Putamen (tissue), 1 donor: ENCODE measurements at regions not wholly inside any gene's neighbourhood (a gene's known extent, or its start where the extent isn't known, plus 50 kb on each side); places are given as distances from the start of the nearest gene placed in this dataset.
A peak's percentile ranks its signal among the peaks of the same experiment; 100 is the strongest.
"Not testable (repeated sequence)": the region's sequence is repeated elsewhere in the genome, so short reads cannot be mapped to it uniquely, and the experiment has no call there.

Source experiments
- DNase-seq: peaks from one replicate; pipeline ENCODE4 v3.0.0-alpha.2; 2016; ENCODE audit warnings: low spot score

GRCh38 chr5:161036296-161036695 is 184.3 kb upstream of the ATP10B start:
- no peak for DNase-seq

DNA sequence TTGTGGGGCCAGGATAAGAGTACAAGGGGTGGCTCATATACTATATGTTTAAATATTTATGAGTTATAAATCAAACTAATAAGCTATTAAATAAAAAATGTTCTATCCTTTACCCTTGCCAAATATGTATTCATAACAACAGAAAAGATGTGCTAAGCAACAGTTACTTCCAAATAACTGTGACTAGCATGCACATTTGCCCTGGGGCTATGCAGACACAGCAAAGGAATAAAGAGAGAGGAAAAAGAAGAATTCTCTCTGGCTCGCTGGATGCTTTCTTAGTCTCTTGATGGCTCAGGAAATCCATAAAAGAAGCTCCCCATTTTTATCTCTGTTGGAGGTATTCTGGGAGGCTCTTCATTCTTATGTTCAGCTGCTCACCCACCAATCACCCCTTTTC is 182.4 kb upstream of the ATP10B start:
- no peak for DNase-seq

GRCh38 chr5:161030229-161030628 is 178.2 kb upstream of the ATP10B start:
- no peak for DNase-seq

DNA sequence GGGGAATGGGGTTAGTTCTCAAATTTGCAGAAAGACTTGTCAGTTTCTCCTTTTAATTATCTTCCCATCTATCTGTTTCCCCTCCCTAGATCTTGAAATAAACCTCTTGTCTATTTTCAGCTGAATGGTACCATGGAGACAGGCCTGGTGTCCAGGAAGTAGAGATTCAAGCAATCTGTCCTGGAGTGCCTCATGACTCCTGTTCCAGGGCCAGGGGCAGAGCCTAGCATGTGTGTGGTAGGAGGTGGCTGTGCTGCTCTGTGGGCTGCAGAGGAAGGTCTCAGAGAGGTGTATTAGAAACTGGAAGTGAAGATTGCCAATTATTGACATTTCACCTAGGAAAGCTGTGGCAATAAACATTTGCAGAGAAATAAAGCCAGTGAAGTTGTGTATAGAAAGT is 175.8 kb upstream of the ATP10B start:
- DNase-seq: no peak

GRCh38 chr5:161023551-161023950 is 171.5 kb upstream of the ATP10B start:
- DNase-seq: no peak

DNA sequence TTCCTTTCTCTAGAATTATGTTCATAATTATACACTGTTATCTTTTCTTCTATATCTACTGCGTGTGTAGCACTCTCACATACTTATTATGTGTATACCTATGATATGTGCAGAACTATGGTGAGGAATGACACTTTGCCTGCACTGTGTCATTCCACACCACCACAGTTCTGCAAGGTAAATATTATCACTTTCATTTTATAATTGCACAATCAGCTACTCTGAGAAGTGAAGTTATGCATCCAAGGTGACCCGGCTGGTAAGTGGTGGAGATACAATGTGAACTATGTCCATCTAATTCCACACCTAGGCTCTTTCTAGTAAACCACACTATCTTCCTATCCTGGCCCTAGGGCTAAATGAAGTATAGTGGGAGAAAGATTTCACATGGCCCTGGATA is 170.1 kb upstream of the ATP10B start:
- DNase-seq: no peak

GRCh38 chr5:161009817-161010216 is 157.8 kb upstream of the ATP10B start:
- no peak for DNase-seq

DNA sequence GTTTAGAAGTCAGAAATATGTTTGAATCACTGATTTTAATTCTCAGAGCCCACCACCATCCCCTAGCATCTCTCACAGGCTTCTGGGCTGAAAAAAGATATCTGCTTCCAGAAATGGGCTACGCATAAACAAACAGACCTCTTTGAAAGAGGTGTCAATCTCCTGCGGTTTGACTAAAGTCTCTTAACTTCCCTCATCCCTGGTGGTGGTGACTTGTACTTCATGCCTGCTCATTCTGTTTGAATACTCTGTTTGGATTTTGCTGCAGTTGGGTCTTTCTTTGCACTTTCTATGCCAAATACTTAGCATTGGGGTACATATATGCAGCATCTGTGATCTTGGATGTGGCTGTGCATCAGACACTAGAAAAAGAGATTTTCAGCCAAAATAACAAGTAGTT is 157.2 kb upstream of the ATP10B start:
- no peak for DNase-seq

DNA sequence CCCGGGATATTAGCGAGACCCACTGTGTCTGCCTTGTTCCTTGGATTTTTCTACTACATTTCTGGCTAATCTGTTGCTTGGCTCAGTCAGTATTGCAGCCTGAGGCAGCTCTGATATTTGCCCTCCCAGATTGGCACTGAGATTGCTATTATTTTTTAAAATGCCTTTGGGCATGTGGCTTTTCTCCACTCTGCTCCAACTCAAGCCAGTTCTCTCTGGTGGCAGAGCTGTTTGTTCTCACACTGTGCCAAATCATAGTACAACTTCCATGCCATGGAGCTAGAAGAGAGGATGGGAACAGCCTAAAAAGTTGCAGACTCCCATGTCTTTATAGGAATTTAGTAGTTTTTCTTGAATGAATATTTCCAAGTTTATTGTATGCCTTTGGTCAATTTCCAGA is 155.9 kb upstream of the ATP10B start:
- no peak for DNase-seq

- no peak for DNase-seq
Observed at GRCh38 chr5:161002571-161003074, 150.6 kb upstream of the ATP10B start.

- DNase-seq: no peak
Observed at GRCh38 chr5:161001604-161002003, 149.6 kb upstream of the ATP10B start.

DNA sequence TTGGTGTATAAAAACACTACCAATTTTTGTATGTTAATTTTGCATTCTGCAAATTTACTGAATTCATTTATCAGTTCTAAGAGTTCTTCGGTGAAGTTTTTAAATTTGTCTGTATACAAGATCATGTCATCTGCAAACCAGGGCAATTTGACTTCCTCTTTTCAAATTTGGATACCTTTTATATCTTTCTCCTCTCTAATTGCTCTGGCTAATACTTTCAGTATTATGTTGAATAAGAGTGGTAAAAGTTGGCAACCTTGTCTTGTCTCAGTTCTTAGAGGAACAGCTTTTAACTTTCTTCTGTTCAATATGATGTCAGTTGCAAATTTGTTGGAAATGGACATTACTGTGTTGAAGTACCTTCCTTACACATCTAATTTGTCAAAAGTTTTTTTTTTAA is 149.1 kb upstream of the ATP10B start:
- DNase-seq: not testable (repeated sequence)

- DNase-seq: no peak
Observed at GRCh38 chr5:160991205-160991604, 139.2 kb upstream of the ATP10B start.

GRCh38 chr5:160979385-160979784 is 127.4 kb upstream of the ATP10B start:
- no peak for DNase-seq

DNA sequence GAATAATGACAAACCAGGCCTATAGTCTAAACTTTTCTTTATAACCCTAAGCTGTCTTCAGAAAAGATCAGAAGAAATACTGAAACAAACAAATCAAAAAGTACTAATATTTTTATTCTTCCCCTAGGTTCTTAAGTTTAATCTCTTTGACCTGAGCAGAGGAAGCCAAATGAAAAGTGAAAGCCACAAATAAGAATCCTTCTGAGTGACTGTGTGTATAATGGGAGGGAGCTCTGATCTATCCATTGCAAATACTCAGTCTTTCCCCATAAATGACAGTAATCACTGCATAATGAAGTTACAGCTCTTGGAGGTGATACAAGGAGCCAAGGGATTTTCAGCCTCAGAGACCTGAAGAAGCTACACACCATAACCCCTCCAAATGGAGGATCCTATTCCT is 126.9 kb upstream of the ATP10B start:
- DNase-seq: no peak

DNA sequence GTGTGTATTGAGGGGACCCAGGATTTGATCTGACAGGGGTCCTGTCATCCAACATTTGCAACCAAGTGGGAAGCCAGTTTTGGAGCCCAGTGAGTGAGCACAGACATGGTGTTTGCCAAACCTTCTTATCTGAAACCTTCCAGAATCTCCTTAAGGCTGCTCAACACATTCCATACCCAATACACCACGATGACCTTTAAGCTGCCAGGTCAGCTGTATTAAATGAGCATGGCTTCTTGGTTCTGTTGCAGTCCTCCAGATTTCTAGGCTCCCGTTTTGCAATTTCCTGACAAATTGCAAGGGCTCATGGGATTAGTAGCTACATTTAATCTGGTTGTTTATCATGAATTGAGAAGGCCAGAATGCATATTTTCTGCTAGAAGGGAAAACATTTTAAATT is 124.2 kb upstream of the ATP10B start:
- DNase-seq: no peak

- peak; percentile 7 for DNase-seq
Observed at GRCh38 chr5:160970605-160971191, 118.7 kb upstream of the ATP10B start.

DNA sequence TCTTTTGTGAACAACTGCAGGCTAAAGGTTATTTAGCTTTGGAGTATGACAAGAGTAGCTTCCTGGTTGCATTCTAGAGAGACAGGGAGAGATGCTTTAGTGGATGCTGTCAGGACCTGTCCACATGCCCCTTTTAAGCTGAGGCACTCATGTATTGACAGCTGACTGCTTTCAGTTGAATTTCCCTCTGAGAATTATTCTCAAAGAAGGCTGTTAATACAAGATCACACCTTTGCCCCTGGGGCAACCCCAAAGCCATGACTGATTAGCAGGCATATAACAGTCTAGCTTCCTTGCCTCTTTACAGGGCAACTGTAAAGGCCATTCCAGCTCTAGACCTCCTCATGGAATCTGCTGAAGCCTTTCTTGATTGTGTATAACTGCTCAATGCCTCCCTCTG is 117.6 kb upstream of the ATP10B start:
- DNase-seq: no peak

DNA sequence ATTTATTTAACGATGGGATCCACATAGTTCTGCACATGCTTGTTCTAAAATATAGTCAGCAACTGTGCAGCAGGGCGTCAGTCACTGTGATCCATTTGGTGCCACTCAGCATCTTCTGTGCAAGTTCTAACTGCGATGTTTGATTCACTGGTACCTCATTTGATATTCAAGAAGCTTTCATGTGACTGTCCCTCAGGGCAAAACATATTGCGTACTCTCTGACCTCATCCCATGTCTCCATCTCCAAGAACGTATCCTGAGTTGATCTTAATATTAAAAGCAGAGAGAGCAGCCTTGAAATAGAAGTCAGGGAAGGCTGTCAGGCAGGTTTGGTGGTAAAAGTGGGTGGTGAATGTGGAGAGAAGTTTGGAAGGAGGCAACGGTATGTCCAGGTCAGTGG is 116.5 kb upstream of the ATP10B start:
- no peak for DNase-seq

- DNase-seq: no peak
Observed at GRCh38 chr5:160966921-160967320, 114.9 kb upstream of the ATP10B start.

DNA sequence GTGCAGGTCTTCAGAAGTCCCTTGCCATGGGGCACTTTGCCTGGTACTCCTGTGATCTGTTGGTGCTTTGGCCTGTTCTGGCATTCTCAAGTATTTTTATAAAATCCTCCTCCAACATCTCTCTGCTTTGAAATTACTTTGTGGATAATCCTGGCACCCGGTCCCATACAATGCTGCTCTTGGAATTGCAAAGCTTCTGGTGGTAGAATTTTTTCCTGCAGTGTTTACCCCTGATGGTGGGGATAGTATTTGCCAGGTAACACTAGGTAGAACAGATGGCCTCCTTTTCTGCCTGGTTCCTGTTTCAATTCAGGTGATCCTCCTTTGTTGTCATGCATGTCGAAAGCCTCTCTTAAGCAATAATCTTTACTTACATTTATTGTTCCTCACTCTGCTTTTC is 109.8 kb upstream of the ATP10B start:
- no peak for DNase-seq

DNA sequence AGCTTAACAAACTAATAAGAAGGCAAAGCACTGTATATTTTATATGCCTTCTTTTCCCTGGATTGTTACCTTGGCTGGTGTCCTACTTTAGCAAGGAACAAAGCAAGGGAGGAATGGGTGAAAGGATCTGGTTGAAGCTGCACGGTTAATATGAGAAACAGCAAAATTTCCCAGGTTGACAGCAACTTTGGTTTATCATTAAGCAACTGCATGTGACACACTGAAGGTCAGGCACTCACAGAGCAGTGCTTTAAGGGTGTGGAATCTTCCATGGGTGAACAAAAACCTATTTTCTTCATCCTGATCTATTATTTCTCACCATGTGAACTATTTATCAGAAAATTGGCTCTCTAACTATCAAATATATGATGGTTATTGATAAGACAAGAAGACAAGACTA is 109.0 kb upstream of the ATP10B start:
- no peak for DNase-seq

DNA sequence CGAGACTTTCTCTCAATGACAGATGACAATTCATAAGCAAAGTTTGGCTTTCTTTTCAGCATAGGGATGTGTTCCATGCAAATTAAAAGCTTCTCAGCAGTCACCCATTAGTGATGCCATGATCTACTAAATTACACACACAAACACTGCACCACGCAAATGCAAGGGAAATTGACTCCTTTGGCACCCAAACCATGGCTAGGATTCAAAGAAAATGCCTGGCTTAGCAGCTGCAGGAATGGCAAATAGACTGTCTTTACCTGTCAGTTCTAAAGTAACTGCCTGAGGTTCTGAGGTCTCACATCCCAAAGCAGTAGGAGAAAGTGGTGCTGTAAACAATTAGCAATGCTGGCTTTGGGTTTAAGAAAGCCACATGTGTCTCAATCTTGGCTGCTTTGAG is 108.6 kb upstream of the ATP10B start:
- DNase-seq: no peak

- DNase-seq: no peak
Observed at GRCh38 chr5:160959804-160960203, 107.8 kb upstream of the ATP10B start.
